ENCODE measurements at regions not wholly inside any gene's neighbourhood (a gene's known extent, or its start where the extent isn't known, plus 50 kb on each side); places are given as distances from the start of the nearest gene placed in this dataset.

- no CpG with 5 or more reads among the region's 10 CpGs for WGBS (ENCODE audit: extremely low coverage, insufficient read length, low lambda C conversion rate)
- no peak overlapping the region for H3K27ac Mint-ChIP-seq
- Histone ChIP-seq H4K5ac (ENCODE audit: insufficient read length, low read depth, low read length) (no peak overlapping the region), H4K8ac (replicated peaks; ENCODE audit: insufficient read length, low read depth, low read length) (no peak overlapping the region), H3K79me2 (ENCODE audit: insufficient read depth, low read length) (no peaks in the 10 kb centered on the region), H2BK5ac (ENCODE audit: insufficient read length, low read length) (no peak overlapping the region), H2BK12ac (ENCODE audit: insufficient read length, low read depth, low read length) (no peak overlapping the region), H3T11ph (ENCODE audit: low read length) (no peak overlapping the region), H4K20me1 (ENCODE audit: control insufficient read depth, insufficient read depth, insufficient read length) (no peaks in the 10 kb centered on the region), H3K23me2 (ENCODE audit: insufficient read length, low read depth, low read length, poor library complexity, severe bottlenecking) (no peaks in the 10 kb centered on the region), H4K91ac (ENCODE audit: insufficient read length, low read depth, low read length) (no peak overlapping the region), H2AK5ac (ENCODE audit: insufficient read length, low read length) (no peak overlapping the region), H3K79me1 (ENCODE audit: insufficient read depth, low read depth, low read length, poor library complexity, severe bottlenecking) (no peaks in the 10 kb centered on the region), H3K18ac (ENCODE audit: insufficient read length, low read depth, low read length) (no peak overlapping the region), H3K23ac (ENCODE audit: insufficient read length, low read depth, low read length) (no peak overlapping the region), H2BK15ac (ENCODE audit: low read depth, low read length) (no peak overlapping the region), H2BK120ac (ENCODE audit: low read depth, low read length, poor library complexity, severe bottlenecking) (no peak overlapping the region), H3K14ac (ENCODE audit: insufficient read depth, low read length) (no peak overlapping the region), H3K4me1 (ENCODE audit: insufficient read depth, low read length) (no peaks in the 10 kb centered on the region), H3K9me3 (ENCODE audit: control insufficient read depth, low read depth, low read length) (no peaks in the 10 kb centered on the region), H2BK20ac (ENCODE audit: low read depth, low read length, poor library complexity, severe bottlenecking) (no peak overlapping the region), H3K4ac (ENCODE audit: low read depth, low read length) (no peak overlapping the region), H3K27ac (ENCODE audit: insufficient read length, low read depth, low read length) (no peak overlapping the region), H3K56ac (ENCODE audit: insufficient read length, low read depth, low read length) (no peak overlapping the region), H3K27me3 (ENCODE audit: insufficient read depth, low read length) (no peaks in the 10 kb centered on the region), H2AFZ (ENCODE audit: low read length) (no peak overlapping the region), H3K9ac (ENCODE audit: extremely low read depth, insufficient read length, low read length) (no peak overlapping the region), H3K4me2 (ENCODE audit: insufficient read depth, insufficient read length, low read length) (no peak overlapping the region)
- no peaks in the 10 kb centered on the region for H3K27me3 Mint-ChIP-seq (ENCODE audit: low read depth)
- no peak for DNase-seq
- H3K36me3 Mint-ChIP-seq (ENCODE audit: insufficient read depth in 1 of 3, low read depth in 3 of 3): peaks cover 15 to 46% (median 33%) of the 10 kb centered on the region in 3 experiments
- peaks cover 20 to 21% of the 10 kb centered on the region in 2 experiments for H3K9me3 Mint-ChIP-seq
- no peak for TF ChIP-seq CTCF (conservative IDR thresholded peaks at IDR 0.05)
- H3K4me3 Mint-ChIP-seq: no peak overlapping the region
- peaks cover 0 to 2% of the 10 kb centered on the region in 2 experiments; a peak in 2 of 4 replicates for H3K4me1 Mint-ChIP-seq
These were observed 105.9 kb upstream of the TMEM168 start for GRCh38 chr7:112896026-112896601.
